ENCODE measurements at regions not wholly inside any gene's neighbourhood (a gene's known extent, or its start where the extent isn't known, plus 50 kb on each side); places are given as distances from the start of the nearest gene placed in this dataset.

GRCh38 chr9:106312906-106313305 is 550.1 kb upstream of the ZNF462 start:
- Histone ChIP-seq H3K27me3 (no peaks in the 10 kb centered on the region), H3K36me3 (no peaks in the 10 kb centered on the region), H3K4me3 (no peak overlapping the region), H3K9me3 (no peaks in the 10 kb centered on the region), H3K27ac (no peak overlapping the region), H3K4me1 (no peaks in the 10 kb centered on the region)
- WGBS, 2 donors (ENCODE audit: low coverage in 1 of 2), result 67 to 83% methylated on average over 1 of the region's 1 CpG
- no peak for TF ChIP-seq EP300 (IDR thresholded peaks at IDR 0.05; ENCODE audit: low read depth)
- no peak for TF ChIP-seq CTCF (IDR thresholded peaks at IDR 0.05)
- no peak for TF ChIP-seq POLR2A (IDR thresholded peaks at IDR 0.05)
- no peak for TF ChIP-seq POLR2AphosphoS5 (IDR thresholded peaks at IDR 0.05)
- in situ Hi-C loops (cut with MboI; ENCODE audit: low pct_ligation_motif_present in 1 of 4, low pct_unique_long_range_greater_than_20kb in 1 of 4, low sequenced_read_pairs in 3 of 4) (no loop called here), intact Hi-C loops (cut with DNase I; ENCODE audit: low total_unique reads) (no loop called here)
- no peak for DNase-seq

GRCh38 chr9:106314476-106314875 is 548.5 kb upstream of the ZNF462 start:
- no peak overlapping the region for H3K4me3 ChIP-seq
- TF ChIP-seq POLR2AphosphoS5 (IDR thresholded peaks at IDR 0.05) (no peak), EP300 (IDR thresholded peaks at IDR 0.05; ENCODE audit: low read depth) (no peak), CTCF (IDR thresholded peaks at IDR 0.05) (no peak), POLR2A (IDR thresholded peaks at IDR 0.05) (no peak)
- no peak for DNase-seq
- WGBS, 2 donors (ENCODE audit: low coverage in 1 of 2), result 81 to 88% methylated on average over 1 of the region's 1 CpG
- intact Hi-C loops (cut with DNase I; ENCODE audit: low total_unique reads), result no loop called here
- in situ Hi-C loops (cut with MboI; ENCODE audit: low pct_ligation_motif_present in 1 of 4, low pct_unique_long_range_greater_than_20kb in 1 of 4, low sequenced_read_pairs in 3 of 4), result no loop called here
- no peaks in the 10 kb centered on the region for H3K36me3 ChIP-seq
- no peaks in the 10 kb centered on the region for H3K9me3 ChIP-seq
- no peaks in the 10 kb centered on the region for H3K4me1 ChIP-seq
- H3K27ac ChIP-seq, result no peak overlapping the region
- H3K27me3 ChIP-seq, result no peaks in the 10 kb centered on the region

GRCh38 chr9:106321394-106322180 is 541.4 kb upstream of the ZNF462 start:
- intact Hi-C loops (cut with DNase I; ENCODE audit: low total_unique reads) (no loop called here), in situ Hi-C loops (cut with MboI; ENCODE audit: low pct_ligation_motif_present in 1 of 4, low pct_unique_long_range_greater_than_20kb in 1 of 4, low sequenced_read_pairs in 3 of 4) (no loop called here)
- no peaks in the 10 kb centered on the region for H3K27me3 ChIP-seq
- WGBS, 2 donors (ENCODE audit: low coverage in 1 of 2), result 51 to 72% methylated on average over 4 to 5 of the region's 5 CpGs
- TF ChIP-seq POLR2AphosphoS5 (IDR thresholded peaks at IDR 0.05) (no peak), CTCF (IDR thresholded peaks at IDR 0.05) (no peak), POLR2A (IDR thresholded peaks at IDR 0.05) (no peak), EP300 (IDR thresholded peaks at IDR 0.05; ENCODE audit: low read depth) (no peak)
- H3K9me3 ChIP-seq, result no peaks in the 10 kb centered on the region
- H3K36me3 ChIP-seq, result no peaks in the 10 kb centered on the region
- no peaks in the 10 kb centered on the region for H3K4me1 ChIP-seq
- H3K4me3 ChIP-seq, result no peak overlapping the region
- no peak overlapping the region for H3K27ac ChIP-seq
- no peak for DNase-seq

- H3K27ac ChIP-seq, result no peak overlapping the region
- H3K27me3 ChIP-seq, result no peaks in the 10 kb centered on the region
- no peaks in the 10 kb centered on the region for H3K36me3 ChIP-seq
- H3K4me1 ChIP-seq, result no peaks in the 10 kb centered on the region
- H3K4me3 ChIP-seq, result no peak overlapping the region
- H3K9me3 ChIP-seq, result no peaks in the 10 kb centered on the region
- in situ Hi-C loops (cut with MboI; ENCODE audit: low pct_ligation_motif_present in 1 of 4, low pct_unique_long_range_greater_than_20kb in 1 of 4, low sequenced_read_pairs in 3 of 4) (no loop called here), intact Hi-C loops (cut with DNase I; ENCODE audit: low total_unique reads) (no loop called here)
- TF ChIP-seq CTCF (IDR thresholded peaks at IDR 0.05), result no peak
- no peak for TF ChIP-seq POLR2A (IDR thresholded peaks at IDR 0.05)
- no peak for TF ChIP-seq EP300 (IDR thresholded peaks at IDR 0.05; ENCODE audit: low read depth)
- TF ChIP-seq POLR2AphosphoS5 (IDR thresholded peaks at IDR 0.05), result no peak
- no peak for DNase-seq
- 50 to 63% methylated on average over 2 to 4 of the region's 4 CpGs for WGBS, 2 donors (ENCODE audit: low coverage in 1 of 2)
Measured at GRCh38 chr9:106322706-106323245, 540.2 kb upstream of the ZNF462 start.
